CD4-positive, alpha-beta memory T cell (primary cell): ENCODE measurements at regions not wholly inside any gene's neighbourhood (a gene's known extent, or its start where the extent isn't known, plus 50 kb on each side); places are given as distances from the start of the nearest gene placed in this dataset.
A peak's percentile ranks its signal among the peaks of the same experiment; 100 is the strongest.

Source experiments
- CTCF ChIA-PET: fragments of 350-600 bp; sonication (Branson Sonifier 250); formaldehyde crosslinking; loops from one replicate; lab custom pipeline; 2021; ENCODE audit warnings: inconsistent platforms; ENCODE audit not compliant: partially characterized antibody; lab: Charles Lee
- POLR2A ChIA-PET: fragments of 350-600 bp; sonication (Branson Sonifier 250); formaldehyde crosslinking; loops from one replicate; lab custom pipeline; 2021; ENCODE audit not compliant: partially characterized antibody; lab: Charles Lee
- DNase-seq, 5 donors: peaks; one replicate each; pipeline versions ENCODE4 v3.0.0 to v3.0.0-alpha.2; 2020 to 2022; ENCODE audit warnings: mixed read lengths in 1 of 5
- H3K27ac ChIP-seq: one replicate; pipeline ENCODE4 v1.7.0; 2013; ENCODE audit warnings: low read depth, low read length
- H3K27me3 ChIP-seq: 2 replicates; pipeline ENCODE4 v1.7.0; 2013; ENCODE audit warnings: mild to moderate bottlenecking, low read length, moderate library complexity; ENCODE audit not compliant: insufficient read depth
- H3K36me3 ChIP-seq: 2 replicates; pipeline ENCODE4 v1.7.0; 2013; ENCODE audit warnings: mild to moderate bottlenecking, low read length, moderate library complexity; ENCODE audit not compliant: insufficient read depth
- H3K4me1 ChIP-seq: 2 replicates; pipeline ENCODE4 v1.7.0; 2013; ENCODE audit warnings: mild to moderate bottlenecking, low read length, moderate library complexity; ENCODE audit not compliant: insufficient read depth
- H3K4me3 ChIP-seq, 2 donors: one replicate each; pipeline ENCODE4 v1.7.0; 2013; ENCODE audit warnings: low read length in 2 of 2, mild to moderate bottlenecking in 1 of 2
- H3K9me3 ChIP-seq, 2 donors: one replicate each; pipeline ENCODE4 v1.7.0; 2013; ENCODE audit warnings: low read length in 2 of 2, control low read depth in 1 of 2; ENCODE audit not compliant: control insufficient read depth in 1 of 2
- H3K27ac Mint-ChIP-seq, 7 donors: one replicate each; pipeline ENCODE4 v1.8.0; 2020 to 2021; ENCODE audit warnings: mixed read lengths in 7 of 7, mild to moderate bottlenecking in 6 of 7, inconsistent platforms in 3 of 7, moderate library complexity in 3 of 7
- H3K27me3 Mint-ChIP-seq, 2 donors: one replicate each; pipeline ENCODE4 v1.8.0; 2020 to 2021; ENCODE audit warnings: mixed read lengths in 2 of 2
- H3K36me3 Mint-ChIP-seq, 2 donors: one replicate each; pipeline ENCODE4 v1.8.0; 2020 to 2021; ENCODE audit warnings: mixed read lengths in 2 of 2, inconsistent platforms in 1 of 2, mild to moderate bottlenecking in 1 of 2
- H3K4me1 Mint-ChIP-seq, 4 donors: one replicate each; pipeline ENCODE4 v1.8.0; 2020 to 2021; ENCODE audit warnings: mixed read lengths in 4 of 4, mild to moderate bottlenecking in 1 of 4
- H3K4me3 Mint-ChIP-seq, 8 donors: one replicate each; pipeline ENCODE4 v1.8.0; 2020 to 2021; ENCODE audit warnings: mixed read lengths in 8 of 8, mild to moderate bottlenecking in 7 of 8, moderate library complexity in 6 of 8, inconsistent platforms in 3 of 8
- H3K9me3 Mint-ChIP-seq, 8 donors: one replicate each; pipeline ENCODE4 v1.8.0; 2020 to 2021; ENCODE audit warnings: mixed read lengths in 8 of 8, mild to moderate bottlenecking in 5 of 8, inconsistent platforms in 3 of 8, moderate library complexity in 1 of 8
- intact Hi-C: fragments of 100-400 bp; cut with micrococcal nuclease; formaldehyde crosslinking; loops from one replicate; pipeline ENCODE4 v1.15.1; 2023

DNA sequence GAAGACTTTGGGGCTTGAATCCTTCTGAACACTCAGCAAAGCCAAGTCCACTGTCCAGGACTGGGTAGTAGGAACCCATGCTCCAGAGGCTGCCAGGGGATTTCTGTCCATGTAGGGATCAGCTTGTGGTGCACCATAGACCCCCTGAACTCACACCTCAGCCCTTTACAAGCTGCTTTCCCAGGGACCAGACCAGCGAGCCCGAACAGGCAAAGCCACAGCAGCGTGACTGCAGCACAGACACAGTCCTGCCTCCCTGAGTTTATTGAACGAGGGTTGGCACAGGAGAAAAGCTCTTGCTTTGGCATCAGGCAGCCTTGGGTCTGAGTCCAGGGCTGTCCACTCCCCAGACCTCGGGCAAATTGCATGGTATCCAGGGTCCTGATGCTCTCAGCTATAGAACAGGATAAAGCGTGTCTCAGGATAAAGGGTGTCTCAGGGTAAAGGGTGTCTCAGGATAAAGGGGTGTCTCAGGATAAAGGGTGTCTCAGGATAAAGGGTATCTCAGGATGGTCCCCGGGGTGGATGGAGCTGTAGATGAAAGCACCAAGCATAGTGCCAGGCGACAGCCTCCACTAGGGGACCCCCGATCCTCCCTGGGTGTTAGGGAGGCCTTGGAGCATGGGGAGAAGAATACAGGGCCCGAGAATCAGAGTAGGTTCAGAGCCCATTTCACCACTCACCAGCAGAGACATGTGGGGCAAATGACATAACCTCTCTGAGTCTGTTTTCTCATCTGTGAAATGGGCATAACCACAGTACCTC lies 648.8 kb downstream of the NPHP4 start:
- no peak for DNase-seq
- intact Hi-C loops: no loop called here
- H3K36me3 Mint-ChIP-seq: no peaks in the 10 kb centered on the region

DNA sequence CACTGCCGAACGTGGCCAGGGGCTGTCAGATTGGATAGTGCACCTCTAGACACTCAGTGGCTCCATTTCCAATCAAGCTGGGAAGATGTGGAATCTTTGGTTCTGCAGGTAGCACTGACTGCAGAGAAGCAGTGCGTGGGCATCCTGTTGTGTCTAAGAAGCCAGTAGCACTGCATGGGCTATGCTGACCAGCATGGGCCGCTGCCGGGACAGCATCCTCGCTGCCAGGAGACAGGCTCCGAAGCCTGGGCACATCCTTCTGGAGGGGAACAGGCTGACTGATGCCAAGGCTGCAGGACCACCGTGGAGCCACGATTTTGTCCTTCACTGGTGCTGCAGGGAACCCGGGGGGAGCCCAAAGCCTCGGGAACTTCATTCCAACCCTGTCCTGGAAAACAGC lies 649.4 kb downstream of the NPHP4 start:
- ChIA-PET POLR2A (no interaction called here), CTCF (no interaction called here)
- Histone ChIP-seq H3K27ac (no peak overlapping the region), H3K9me3 (no peaks in the 10 kb centered on the region), H3K4me1 (peaks cover 4% of the 10 kb centered on the region), H3K36me3 (no peaks in the 10 kb centered on the region), H3K27me3 (no peaks in the 10 kb centered on the region), H3K4me3 (no peak overlapping the region)
- peaks cover 0 to 3% (median 0%) of the 10 kb centered on the region in 8 donors for H3K9me3 Mint-ChIP-seq
- no peak overlapping the region for H3K4me3 Mint-ChIP-seq
- intact Hi-C loops: no loop called here
- H3K4me1 Mint-ChIP-seq: peaks cover 9 to 30% (median 17%) of the 10 kb centered on the region in 4 donors
- no peak for DNase-seq
- H3K36me3 Mint-ChIP-seq: no peaks in the 10 kb centered on the region
- no peak overlapping the region for H3K27ac Mint-ChIP-seq
- H3K27me3 Mint-ChIP-seq: peaks cover 0 to 3% of the 10 kb centered on the region in 2 donors

More for the DNA sequence above, 648.8 kb downstream of the NPHP4 start:
- H3K4me3 ChIP-seq: no peak overlapping the region
- Mint-ChIP-seq H3K9me3 (peaks cover 0 to 3% (median 0%) of the 10 kb centered on the region in 8 donors), H3K4me1 (peaks cover 6 to 24% (median 12%) of the 10 kb centered on the region in 4 donors), H3K27ac (no peak overlapping the region), H3K4me3 (no peak overlapping the region), H3K27me3 (peaks cover 0 to 3% of the 10 kb centered on the region in 2 donors)
- H3K27me3 ChIP-seq: no peaks in the 10 kb centered on the region
- ChIA-PET POLR2A (no interaction called here), CTCF (no interaction called here)
- no peaks in the 10 kb centered on the region for H3K36me3 ChIP-seq
- H3K4me1 ChIP-seq: no peaks in the 10 kb centered on the region
- H3K27ac ChIP-seq: no peak overlapping the region
- no peaks in the 10 kb centered on the region for H3K9me3 ChIP-seq

DNA sequence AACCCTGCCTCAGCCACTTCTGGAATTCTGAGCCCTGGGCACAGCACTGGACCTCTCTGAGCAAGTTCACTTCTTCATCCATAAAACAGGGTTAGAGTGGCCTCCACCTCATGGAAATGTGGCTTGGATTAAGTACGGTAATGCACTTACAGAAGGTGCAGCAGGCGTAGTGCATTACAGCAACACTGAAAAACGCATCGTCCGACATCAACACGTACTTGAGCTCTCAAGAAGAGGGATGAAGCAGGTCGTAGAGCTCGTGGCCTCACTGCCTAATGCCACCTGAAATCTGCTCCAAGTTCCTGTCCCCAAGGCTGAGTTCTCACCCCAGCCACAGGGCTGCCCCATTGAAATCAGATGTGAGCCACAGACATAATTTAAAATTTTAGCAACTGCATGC lies 650.1 kb downstream of the NPHP4 start:
- no peaks in the 10 kb centered on the region for H3K36me3 Mint-ChIP-seq
- H3K27me3 ChIP-seq: no peaks in the 10 kb centered on the region
- DNase-seq: no peak
- ChIA-PET CTCF (interaction anchor here (1.0 kb wide), 1 partner anchor 9 kb away, joined by 3 read pairs; no protein-coding TSS in a partner anchor), POLR2A (no interaction called here)
- H3K4me1 Mint-ChIP-seq: peaks cover 15 to 36% (median 23%) of the 10 kb centered on the region in 4 donors
- peaks cover 0 to 3% of the 10 kb centered on the region in 2 donors for H3K27me3 Mint-ChIP-seq
- intact Hi-C loops: no loop called here
- H3K4me1 ChIP-seq: peaks cover 10% of the 10 kb centered on the region
- H3K36me3 ChIP-seq: no peaks in the 10 kb centered on the region
- peaks cover 0 to 3% (median 0%) of the 10 kb centered on the region in 8 donors for H3K9me3 Mint-ChIP-seq
- H3K27ac Mint-ChIP-seq: peak overlapping the region in 1 of 7 donors; percentile 82
- H3K27ac ChIP-seq: no peak overlapping the region
- H3K4me3 Mint-ChIP-seq: no peak overlapping the region
- H3K9me3 ChIP-seq: no peaks in the 10 kb centered on the region
- no peak overlapping the region for H3K4me3 ChIP-seq

DNA sequence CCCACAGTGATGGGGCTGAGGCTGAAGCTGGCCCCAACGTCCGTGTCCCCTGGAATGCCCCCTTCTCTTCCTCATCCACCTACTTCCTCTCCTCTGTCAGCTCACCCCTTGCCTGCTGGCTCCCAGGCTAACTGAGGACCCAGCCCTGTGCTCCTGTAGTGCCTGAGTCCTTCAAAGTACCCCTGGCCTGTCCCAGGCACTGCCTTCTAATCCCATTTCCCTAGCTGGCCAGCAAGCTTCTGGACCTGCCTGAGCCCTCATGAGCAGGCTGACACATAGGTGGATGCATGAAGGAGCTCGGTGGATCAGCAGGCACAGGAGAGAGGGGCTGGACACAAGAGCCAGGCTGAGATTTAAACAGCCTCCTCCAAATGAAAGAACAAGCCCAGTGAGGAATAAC lies 650.8 kb downstream of the NPHP4 start:
- Mint-ChIP-seq H3K27ac (peak overlapping the region in 3 of 7 donors; percentile 13 to 55 (median 25)), H3K27me3 (peaks cover 0 to 3% of the 10 kb centered on the region in 2 donors), H3K9me3 (no peaks in the 10 kb centered on the region), H3K36me3 (no peaks in the 10 kb centered on the region), H3K4me3 (no peak overlapping the region), H3K4me1 (peaks cover 14 to 36% (median 21%) of the 10 kb centered on the region in 4 donors)
- H3K9me3 ChIP-seq: no peaks in the 10 kb centered on the region
- CTCF ChIA-PET: interaction anchor here (1.0 kb wide), 1 partner anchor 9 kb away, joined by 3 read pairs; no protein-coding TSS in a partner anchor
- POLR2A ChIA-PET: no interaction called here
- DNase-seq: no peak
- H3K27ac ChIP-seq: no peak overlapping the region
- intact Hi-C loops: no loop called here
- no peak overlapping the region for H3K4me3 ChIP-seq
- H3K4me1 ChIP-seq: peaks cover 11% of the 10 kb centered on the region
- H3K36me3 ChIP-seq: no peaks in the 10 kb centered on the region
- H3K27me3 ChIP-seq: no peaks in the 10 kb centered on the region

DNA sequence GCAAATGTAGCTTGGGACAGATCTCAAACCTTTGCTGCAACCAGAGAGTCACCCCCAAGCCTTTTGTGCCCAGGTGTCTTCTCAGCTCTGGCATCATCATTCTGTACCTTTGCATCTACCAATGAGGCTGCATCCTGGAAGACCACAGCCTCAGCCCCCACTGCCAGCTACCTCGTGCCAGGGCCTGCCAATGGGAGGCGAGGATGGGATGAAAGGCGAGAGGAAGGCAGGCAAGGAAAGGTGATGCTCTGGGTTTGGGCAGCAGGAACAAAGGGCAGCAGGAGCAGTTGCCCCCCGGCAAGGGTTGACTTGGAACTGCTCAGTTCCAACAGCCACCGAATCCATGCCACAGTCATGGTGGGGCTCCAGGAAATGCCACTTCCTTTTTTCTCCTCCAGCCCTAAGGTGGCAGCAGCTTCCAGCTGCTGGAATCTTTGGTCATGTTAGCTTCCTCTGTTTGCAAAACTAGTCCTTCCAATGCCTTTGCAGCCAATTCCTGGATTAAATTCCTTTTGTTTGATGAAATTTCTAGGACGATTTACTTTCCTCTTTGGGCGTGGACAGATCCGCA lies 651.6 kb downstream of the NPHP4 start:
- H3K36me3 ChIP-seq: no peaks in the 10 kb centered on the region
- no peak overlapping the region for H3K27ac ChIP-seq
- H3K27me3 ChIP-seq: no peaks in the 10 kb centered on the region
- no peak for DNase-seq
- POLR2A ChIA-PET: interaction anchor here (0.7 kb wide), 1 partner anchor 29 kb away, joined by 3 read pairs; no protein-coding TSS in a partner anchor
- peak overlapping the region in 2 of 7 donors; percentile 13 to 51 for H3K27ac Mint-ChIP-seq
- H3K9me3 Mint-ChIP-seq: no peaks in the 10 kb centered on the region
- H3K27me3 Mint-ChIP-seq: peaks cover 0 to 3% of the 10 kb centered on the region in 2 donors
- no peaks in the 10 kb centered on the region for H3K36me3 Mint-ChIP-seq
- no peaks in the 10 kb centered on the region for H3K9me3 ChIP-seq
- no peak overlapping the region for H3K4me3 ChIP-seq
- peaks cover 12 to 36% (median 21%) of the 10 kb centered on the region in 4 donors for H3K4me1 Mint-ChIP-seq
- peaks cover 11% of the 10 kb centered on the region for H3K4me1 ChIP-seq
- intact Hi-C loops: no loop called here
- no peak overlapping the region for H3K4me3 Mint-ChIP-seq
- CTCF ChIA-PET: no interaction called here

DNA sequence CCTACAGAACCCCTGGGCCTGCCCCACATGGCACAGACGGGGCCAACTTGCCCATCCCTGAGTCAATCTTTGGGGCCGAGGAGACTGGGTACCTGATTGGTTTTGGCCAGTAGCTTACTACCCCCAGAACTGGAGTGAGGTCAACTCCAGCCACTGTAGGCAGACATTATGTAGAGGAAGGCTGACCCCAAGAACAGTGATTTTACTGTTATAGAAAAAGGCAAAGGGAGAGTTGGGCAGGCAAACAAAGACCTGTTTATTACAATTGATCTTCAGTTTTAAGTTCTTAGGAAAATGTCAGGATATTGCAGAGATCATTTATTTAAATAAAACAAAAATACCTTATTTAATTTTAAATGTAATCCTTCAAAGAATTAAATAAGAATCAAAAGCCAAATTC lies 653.8 kb downstream of the NPHP4 start:
- no peak overlapping the region for H3K4me3 Mint-ChIP-seq
- H3K4me1 Mint-ChIP-seq: peaks cover 12 to 30% (median 22%) of the 10 kb centered on the region in 4 donors
- Histone ChIP-seq H3K27me3 (no peaks in the 10 kb centered on the region), H3K4me1 (peaks cover 11% of the 10 kb centered on the region), H3K4me3 (no peak overlapping the region), H3K36me3 (no peaks in the 10 kb centered on the region), H3K27ac (no peak overlapping the region), H3K9me3 (no peaks in the 10 kb centered on the region)
- ChIA-PET CTCF (no interaction called here), POLR2A (no interaction called here)
- no peaks in the 10 kb centered on the region for H3K36me3 Mint-ChIP-seq
- H3K27me3 Mint-ChIP-seq: peaks cover 0 to 2% of the 10 kb centered on the region in 2 donors
- H3K9me3 Mint-ChIP-seq: peaks cover 0 to 4% (median under 1%) of the 10 kb centered on the region in 8 donors
- intact Hi-C loops: no loop called here
- peak overlapping the region in 2 of 7 donors; percentile 24 to 48 for H3K27ac Mint-ChIP-seq
- no peak for DNase-seq

DNA sequence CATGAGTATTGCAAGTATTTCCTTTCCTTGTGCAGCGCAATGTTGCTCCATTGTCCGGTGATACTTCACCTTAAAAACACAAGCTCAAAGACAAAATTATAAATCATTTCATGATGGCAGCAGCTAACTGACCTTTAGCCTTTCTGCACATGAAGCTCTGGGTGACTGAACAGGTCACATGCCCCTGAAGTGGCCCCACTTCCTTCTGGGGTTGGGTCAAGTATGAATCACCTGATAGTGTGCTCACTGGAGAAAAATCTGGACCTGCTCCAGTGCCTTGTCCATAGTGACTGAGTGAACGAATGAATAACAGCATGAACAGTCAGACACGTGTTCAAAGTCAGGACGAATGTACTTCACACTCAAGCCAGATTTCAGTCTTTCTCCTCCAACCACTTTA lies 658.9 kb downstream of the NPHP4 start:
- ChIA-PET CTCF (no interaction called here), POLR2A (no interaction called here)
- Histone ChIP-seq H3K4me3 (no peak overlapping the region), H3K9me3 (no peaks in the 10 kb centered on the region), H3K36me3 (no peaks in the 10 kb centered on the region), H3K27me3 (no peaks in the 10 kb centered on the region), H3K4me1 (peaks cover 41% of the 10 kb centered on the region), H3K27ac (no peak overlapping the region)
- H3K27ac Mint-ChIP-seq: no peak overlapping the region
- peaks cover 37 to 56% (median 39%) of the 10 kb centered on the region in 4 donors for H3K4me1 Mint-ChIP-seq
- no peak overlapping the region for H3K4me3 Mint-ChIP-seq
- H3K9me3 Mint-ChIP-seq: peaks cover 3 to 11% (median 6%) of the 10 kb centered on the region in 8 donors
- DNase-seq: no peak
- H3K27me3 Mint-ChIP-seq: peaks cover 0 to 2% of the 10 kb centered on the region in 2 donors
- H3K36me3 Mint-ChIP-seq: peaks cover under 1 to 10% of the 10 kb centered on the region in 2 donors
- intact Hi-C loops: no loop called here
